Umbilical cord (tissue), 1 donor: ENCODE measurements at regions not wholly inside any gene's neighbourhood (a gene's known extent, or its start where the extent isn't known, plus 50 kb on each side); places are given as distances from the start of the nearest gene placed in this dataset.
"Not testable (repeated sequence)": the region's sequence is repeated elsewhere in the genome, so short reads cannot be mapped to it uniquely, and the experiment has no call there.

ENCODE experiments used
- DNase-seq: peaks from one replicate; pipeline ENCODE4 v3.0.0-alpha.2; 2015; ENCODE audit warnings: low spot score

- no peak for DNase-seq
Observed at GRCh38 chr1:43042773-43043457, 84.2 kb upstream of the SLC2A1 start.

- DNase-seq: no peak
Observed at GRCh38 chr1:43042127-43042526, 83.5 kb upstream of the SLC2A1 start.

GRCh38 chr1:43041591-43041990 lies 82.9 kb upstream of the SLC2A1 start:
- no peak for DNase-seq

GRCh38 chr1:43039228-43040055 lies 80.8 kb upstream of the SLC2A1 start:
- DNase-seq: no peak

- no peak for DNase-seq
Observed at GRCh38 chr1:43038232-43038935, 79.7 kb upstream of the SLC2A1 start.

GRCh38 chr1:43037466-43037865 lies 78.8 kb upstream of the SLC2A1 start:
- DNase-seq: no peak

GRCh38 chr1:43036932-43037331 lies 78.3 kb upstream of the SLC2A1 start:
- no peak for DNase-seq

GRCh38 chr1:43035821-43036741 lies 77.4 kb upstream of the SLC2A1 start:
- DNase-seq: peak; percentile 54

- no peak for DNase-seq
Observed at GRCh38 chr1:43034778-43035177, 76.1 kb upstream of the SLC2A1 start.

- DNase-seq: no peak
Observed at GRCh38 chr1:43034195-43034658, 75.6 kb upstream of the SLC2A1 start.

GRCh38 chr1:43031316-43032203 lies 72.9 kb upstream of the SLC2A1 start:
- DNase-seq: no peak

GRCh38 chr1:43024905-43025304 lies 66.2 kb upstream of the SLC2A1 start:
- no peak for DNase-seq

- DNase-seq: no peak
Observed at GRCh38 chr1:43021547-43022474, 63.1 kb upstream of the SLC2A1 start.

GRCh38 chr1:43019226-43019625 lies 60.6 kb upstream of the SLC2A1 start:
- DNase-seq: no peak

GRCh38 chr1:43018121-43018520 lies 59.5 kb upstream of the SLC2A1 start:
- no peak for DNase-seq

GRCh38 chr1:43015269-43015668 lies 56.6 kb upstream of the SLC2A1 start:
- no peak for DNase-seq

GRCh38 chr1:43014579-43014978 lies 55.9 kb upstream of the SLC2A1 start:
- not testable (repeated sequence) for DNase-seq

GRCh38 chr1:43011020-43011419 lies 52.4 kb upstream of the SLC2A1 start:
- DNase-seq: no peak

- no peak for DNase-seq
Observed at GRCh38 chr1:43009274-43009673, 50.6 kb upstream of the SLC2A1 start.
